ENCODE measurements at regions not wholly inside any gene's neighbourhood (a gene's known extent, or its start where the extent isn't known, plus 50 kb on each side); places are given as distances from the start of the nearest gene placed in this dataset.

DNA sequence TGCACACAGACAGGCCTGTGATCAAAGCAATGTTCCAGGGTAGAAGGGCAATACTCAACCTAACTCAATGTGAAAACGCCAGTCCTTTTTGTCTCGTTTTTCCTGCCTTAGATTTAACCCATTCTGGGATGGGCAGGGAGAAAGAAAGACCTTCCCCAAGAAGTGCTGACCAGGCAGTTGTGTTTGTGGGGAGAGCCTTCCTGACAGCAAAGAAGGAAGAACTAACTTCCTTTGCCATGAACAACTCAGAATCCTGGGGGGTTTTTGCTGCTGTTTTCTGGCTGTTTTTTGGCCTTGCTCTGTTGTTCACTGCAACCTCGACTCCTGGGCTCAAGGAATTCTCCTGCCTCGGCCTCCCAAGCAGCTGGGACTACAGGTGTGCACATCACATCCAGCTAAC is 112.0 kb upstream of the RAB4A start:
- intact Hi-C loops (cut with micrococcal nuclease) = no loop called here
- no peak overlapping the region for H3K4me3 Mint-ChIP-seq
- no peak for DNase-seq (ENCODE audit: low spot score)
- peaks cover 15% of the 10 kb centered on the region for H3K4me1 Mint-ChIP-seq (ENCODE audit: low read depth)
- H3K27me3 Mint-ChIP-seq (ENCODE audit: insufficient read depth) = peaks cover 2% of the 10 kb centered on the region
- no peaks in the 10 kb centered on the region for H3K9me3 Mint-ChIP-seq
- H3K27ac Mint-ChIP-seq = no peak overlapping the region
- H3K36me3 Mint-ChIP-seq (ENCODE audit: low read depth) = no peaks in the 10 kb centered on the region

DNA sequence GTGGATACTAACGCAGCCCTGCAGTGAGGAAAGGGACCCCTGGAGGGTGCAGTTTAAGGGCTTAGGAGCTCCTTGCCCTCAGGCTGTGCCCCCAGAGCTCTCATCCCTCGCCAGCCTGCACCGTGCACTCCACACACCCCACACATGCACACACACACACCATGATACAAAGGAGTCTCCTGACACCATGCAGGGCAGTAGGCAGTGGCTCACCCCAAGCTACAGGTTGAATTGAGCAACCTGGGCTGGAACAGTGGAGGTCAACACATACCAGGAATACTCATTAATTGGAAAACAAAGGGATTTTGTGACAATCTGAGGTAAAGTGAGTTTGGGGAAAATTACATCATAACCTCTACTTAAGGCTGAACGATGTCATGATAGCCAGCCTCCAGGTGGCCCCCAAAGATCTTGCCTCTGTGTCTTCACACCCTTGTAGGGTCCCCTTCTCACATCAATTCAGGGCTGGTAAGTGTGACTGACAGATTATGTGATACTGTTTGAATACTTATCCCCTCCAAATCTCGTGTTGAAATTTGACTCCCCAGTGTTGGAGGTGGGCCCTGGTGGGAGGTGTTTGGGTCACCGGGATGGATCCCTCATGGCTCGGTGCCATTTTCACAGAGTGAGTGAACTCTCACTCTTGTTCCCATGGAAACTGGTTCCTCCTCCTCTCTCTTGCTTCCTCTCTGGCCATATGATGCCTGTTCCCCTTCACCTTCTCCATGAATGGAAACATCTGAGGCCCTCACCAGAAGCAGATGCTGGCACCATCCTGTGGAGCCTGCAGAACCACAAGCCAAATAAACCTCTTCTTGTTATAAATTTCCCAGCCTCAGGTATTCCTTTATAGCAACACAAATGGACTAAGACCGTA is 111.0 kb upstream of the RAB4A start:
- no peaks in the 10 kb centered on the region for H3K36me3 Mint-ChIP-seq (ENCODE audit: low read depth)
- no peak overlapping the region for H3K4me3 Mint-ChIP-seq
- H3K4me1 Mint-ChIP-seq (ENCODE audit: low read depth) = peaks cover 19% of the 10 kb centered on the region
- no peaks in the 10 kb centered on the region for H3K9me3 Mint-ChIP-seq
- no peak overlapping the region for H3K27ac Mint-ChIP-seq
- intact Hi-C loops (cut with micrococcal nuclease) = no loop called here
- no peak for DNase-seq (ENCODE audit: low spot score)
- H3K27me3 Mint-ChIP-seq (ENCODE audit: insufficient read depth) = peaks cover 4% of the 10 kb centered on the region

DNA sequence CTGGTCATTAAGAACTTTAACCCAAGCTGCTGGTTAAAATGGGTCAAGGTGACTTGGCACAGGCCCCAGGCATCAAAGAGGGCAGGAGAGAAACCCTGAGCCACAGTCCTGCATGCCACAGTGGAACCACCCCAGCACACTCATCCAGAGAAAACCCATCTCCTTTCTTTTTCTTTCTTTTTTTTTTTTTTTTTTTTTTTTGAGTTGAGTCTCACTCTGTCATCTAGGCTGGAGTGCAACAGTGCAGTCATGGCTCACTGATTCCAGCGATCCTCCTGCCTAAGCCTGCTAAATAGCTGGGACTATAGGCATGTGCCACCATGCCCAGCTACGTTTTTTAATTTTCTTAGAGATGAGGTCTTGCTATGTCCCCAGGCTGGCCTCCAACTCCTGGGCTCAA is 109.2 kb upstream of the RAB4A start:
- Mint-ChIP-seq H3K36me3 (ENCODE audit: low read depth) (no peaks in the 10 kb centered on the region), H3K27ac (no peak overlapping the region), H3K4me1 (ENCODE audit: low read depth) (peaks cover 15% of the 10 kb centered on the region), H3K9me3 (no peaks in the 10 kb centered on the region), H3K4me3 (no peak overlapping the region), H3K27me3 (ENCODE audit: insufficient read depth) (peaks cover 2% of the 10 kb centered on the region)
- intact Hi-C loops (cut with micrococcal nuclease) = no loop called here
- no peak for DNase-seq (ENCODE audit: low spot score)

DNA sequence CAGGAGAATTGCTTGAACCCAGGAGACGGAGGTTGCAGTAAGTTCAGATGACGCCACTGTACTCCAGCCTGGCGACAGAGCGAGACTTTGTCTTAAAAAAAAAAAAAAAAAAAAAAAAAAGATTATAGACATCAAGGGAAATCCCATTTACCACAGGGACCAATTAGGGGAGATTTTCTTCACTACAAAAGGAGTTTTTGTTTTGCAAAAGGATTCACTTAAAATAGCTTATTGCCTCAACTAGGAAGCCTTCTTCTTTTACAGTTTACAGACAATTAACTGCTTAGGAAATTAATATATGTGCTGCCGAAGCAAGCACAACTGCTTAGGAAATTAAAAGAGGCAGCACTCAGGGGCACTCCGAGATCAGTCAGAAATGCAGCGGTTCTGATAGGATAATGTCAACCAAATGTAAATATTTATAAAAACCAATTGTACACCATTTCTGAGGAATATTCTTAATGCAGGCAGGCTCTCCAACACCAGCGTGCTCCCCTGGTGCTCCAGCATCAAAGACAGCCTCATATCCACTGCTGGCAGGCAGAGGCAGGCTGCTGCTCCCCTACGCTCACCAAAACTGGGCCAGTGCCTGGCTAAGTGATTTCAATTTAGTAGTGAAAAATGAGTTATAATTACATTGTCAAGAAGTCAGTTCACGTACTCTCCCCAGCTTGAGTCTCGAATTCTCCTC is 107.9 kb upstream of the RAB4A start:
- Mint-ChIP-seq H3K9me3 (no peaks in the 10 kb centered on the region), H3K4me3 (no peak overlapping the region), H3K27me3 (ENCODE audit: insufficient read depth) (peaks cover 4% of the 10 kb centered on the region), H3K36me3 (ENCODE audit: low read depth) (no peaks in the 10 kb centered on the region), H3K4me1 (ENCODE audit: low read depth) (peaks cover 15% of the 10 kb centered on the region), H3K27ac (no peak overlapping the region)
- intact Hi-C loops (cut with micrococcal nuclease) = no loop called here
- no peak for DNase-seq (ENCODE audit: low spot score)

DNA sequence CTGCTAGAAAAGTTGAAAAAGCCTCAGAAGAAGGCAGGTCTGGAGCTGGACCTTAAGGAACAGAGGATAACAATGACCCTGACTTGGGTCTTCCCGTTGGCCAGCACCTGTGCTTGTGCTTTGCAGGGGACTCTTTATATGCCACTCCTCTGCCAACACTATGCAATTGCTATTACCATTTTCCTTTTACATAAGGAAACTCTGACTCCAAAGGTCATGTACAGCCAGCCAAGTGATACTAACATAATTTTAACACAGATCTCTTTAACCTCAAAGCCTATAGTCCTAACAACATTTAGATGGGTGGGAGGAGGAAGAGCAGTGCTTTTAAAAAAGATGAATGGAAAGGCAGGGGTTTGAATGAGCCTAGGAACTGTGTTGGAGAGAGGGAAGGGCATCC is 106.6 kb upstream of the RAB4A start:
- Mint-ChIP-seq H3K9me3 (no peaks in the 10 kb centered on the region), H3K4me3 (no peak overlapping the region), H3K36me3 (ENCODE audit: low read depth) (no peaks in the 10 kb centered on the region), H3K27ac (no peak overlapping the region), H3K4me1 (ENCODE audit: low read depth) (peaks cover 15% of the 10 kb centered on the region), H3K27me3 (ENCODE audit: insufficient read depth) (peaks cover 4% of the 10 kb centered on the region)
- intact Hi-C loops (cut with micrococcal nuclease) = no loop called here
- no peak for DNase-seq (ENCODE audit: low spot score)

DNA sequence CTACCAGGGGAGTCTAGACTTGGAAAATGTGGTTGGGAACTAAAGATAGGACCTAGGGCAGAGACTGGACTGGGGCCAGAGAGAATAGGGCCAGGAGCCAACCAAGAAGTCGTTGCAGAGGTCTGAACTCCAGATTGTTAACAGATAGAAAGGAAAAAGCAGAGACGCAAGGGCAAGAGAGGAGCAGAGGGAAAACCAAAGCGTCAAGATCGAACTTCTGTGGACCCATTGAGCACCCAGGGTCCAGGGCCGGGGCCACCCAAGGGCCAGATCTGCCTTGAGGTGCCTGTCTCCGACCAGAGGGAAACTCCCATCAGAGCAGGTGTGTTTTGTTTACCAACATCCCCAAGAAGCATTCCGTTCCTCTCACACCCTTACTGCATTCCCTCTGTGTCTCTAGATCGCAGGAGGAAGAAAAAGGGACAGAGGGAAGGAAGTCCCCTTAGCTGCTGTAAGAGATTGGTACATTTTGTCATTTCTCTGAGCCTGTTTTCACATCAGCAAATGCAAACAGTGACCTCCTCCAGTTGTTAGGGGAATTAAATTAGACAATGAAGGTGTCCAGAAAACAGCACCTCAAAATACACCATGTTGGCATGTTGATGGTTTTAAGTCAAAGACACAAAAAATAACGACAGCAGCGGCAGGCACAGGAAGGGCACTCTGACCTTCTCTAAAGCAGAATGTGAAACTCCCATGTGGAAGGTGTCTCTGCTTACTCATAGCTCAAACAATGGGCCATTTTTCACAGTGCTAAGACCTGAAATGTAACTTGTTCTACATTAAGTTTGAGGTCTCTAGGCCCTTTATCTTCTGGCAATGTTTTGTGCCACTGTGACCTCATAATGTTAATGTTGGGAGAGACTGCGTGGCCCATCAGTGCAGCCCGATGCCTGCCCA is 105.8 kb upstream of the RAB4A start:
- no peak for DNase-seq (ENCODE audit: low spot score)
- Mint-ChIP-seq H3K4me1 (ENCODE audit: low read depth) (peaks cover 15% of the 10 kb centered on the region), H3K27me3 (ENCODE audit: insufficient read depth) (peaks cover 4% of the 10 kb centered on the region), H3K27ac (no peak overlapping the region), H3K4me3 (no peak overlapping the region), H3K9me3 (no peaks in the 10 kb centered on the region), H3K36me3 (ENCODE audit: low read depth) (no peaks in the 10 kb centered on the region)
- intact Hi-C loops (cut with micrococcal nuclease) = no loop called here

DNA sequence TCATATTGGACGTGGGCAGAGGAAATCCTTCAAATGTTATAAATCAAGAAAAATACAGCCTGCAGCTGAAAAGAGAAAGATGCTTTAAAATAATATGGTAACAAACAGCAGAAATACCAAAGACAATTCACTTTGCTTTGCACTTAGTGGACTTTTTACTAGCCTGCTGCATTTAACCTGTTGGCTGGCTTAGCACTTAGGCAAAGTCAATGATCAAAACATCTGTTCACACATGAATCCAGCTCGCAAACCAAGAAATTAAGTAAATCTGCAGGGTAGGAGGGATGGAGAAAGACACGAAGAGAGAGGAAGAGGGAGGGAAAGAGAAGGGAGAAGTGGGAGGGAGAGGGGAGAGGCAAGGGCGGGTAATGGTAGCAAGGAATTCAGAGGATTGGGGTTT is 103.6 kb upstream of the RAB4A start:
- intact Hi-C loops (cut with micrococcal nuclease) = no loop called here
- Mint-ChIP-seq H3K4me1 (ENCODE audit: low read depth) (peaks cover 15% of the 10 kb centered on the region), H3K4me3 (no peak overlapping the region), H3K9me3 (no peaks in the 10 kb centered on the region), H3K36me3 (ENCODE audit: low read depth) (no peaks in the 10 kb centered on the region), H3K27ac (no peak overlapping the region), H3K27me3 (ENCODE audit: insufficient read depth) (peaks cover 7% of the 10 kb centered on the region)
- no peak for DNase-seq (ENCODE audit: low spot score)

DNA sequence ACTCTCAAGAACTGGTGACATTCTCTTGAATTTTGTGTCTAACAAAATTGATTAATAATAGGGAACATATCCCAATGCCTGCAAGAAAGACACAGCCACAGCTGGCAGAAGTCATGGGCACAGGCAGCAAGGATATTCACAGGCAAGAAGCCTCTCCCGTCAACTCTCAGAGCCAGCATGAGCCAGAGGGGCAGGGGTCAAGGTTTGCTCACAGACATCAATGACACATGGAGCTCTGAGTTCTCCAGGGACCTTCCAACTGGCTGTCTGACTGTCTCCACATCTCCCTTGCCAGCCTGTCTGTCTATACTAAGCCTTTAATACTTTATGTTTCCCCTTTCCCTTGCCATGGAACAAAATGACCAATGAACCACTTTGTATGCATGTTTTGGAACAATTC is 101.5 kb upstream of the RAB4A start:
- Mint-ChIP-seq H3K4me3 (no peak overlapping the region), H3K36me3 (ENCODE audit: low read depth) (no peaks in the 10 kb centered on the region), H3K27me3 (ENCODE audit: insufficient read depth) (peaks cover 9% of the 10 kb centered on the region), H3K27ac (no peak overlapping the region), H3K9me3 (no peaks in the 10 kb centered on the region), H3K4me1 (ENCODE audit: low read depth) (peaks cover 12% of the 10 kb centered on the region)
- no peak for DNase-seq (ENCODE audit: low spot score)
- intact Hi-C loops (cut with micrococcal nuclease) = no loop called here

DNA sequence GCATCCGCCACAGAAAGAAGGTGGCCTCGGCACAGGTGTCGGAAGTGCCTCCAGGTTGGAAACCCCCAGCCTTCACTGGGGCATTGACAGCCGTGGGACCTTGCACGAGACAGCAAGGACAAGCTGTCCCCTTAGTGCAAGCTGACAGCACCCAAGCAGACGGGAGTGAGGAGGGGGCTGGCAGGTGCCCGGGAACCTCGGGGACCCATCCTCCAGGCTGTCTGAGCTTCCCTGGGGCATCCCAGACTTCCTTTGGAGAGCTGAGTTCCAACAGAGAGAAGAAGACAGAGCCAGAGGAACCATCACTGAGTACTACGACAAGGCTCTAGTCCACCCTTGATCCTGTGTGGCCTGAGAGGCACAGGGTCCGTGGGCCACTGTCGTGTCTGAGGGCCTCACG is 100.6 kb upstream of the RAB4A start:
- Mint-ChIP-seq H3K4me3 (no peak overlapping the region), H3K36me3 (ENCODE audit: low read depth) (no peaks in the 10 kb centered on the region), H3K9me3 (no peaks in the 10 kb centered on the region), H3K27ac (no peak overlapping the region), H3K27me3 (ENCODE audit: insufficient read depth) (peaks cover 9% of the 10 kb centered on the region), H3K4me1 (ENCODE audit: low read depth) (peaks cover 5% of the 10 kb centered on the region)
- DNase-seq (ENCODE audit: low spot score) = no peak
- intact Hi-C loops (cut with micrococcal nuclease) = no loop called here

DNA sequence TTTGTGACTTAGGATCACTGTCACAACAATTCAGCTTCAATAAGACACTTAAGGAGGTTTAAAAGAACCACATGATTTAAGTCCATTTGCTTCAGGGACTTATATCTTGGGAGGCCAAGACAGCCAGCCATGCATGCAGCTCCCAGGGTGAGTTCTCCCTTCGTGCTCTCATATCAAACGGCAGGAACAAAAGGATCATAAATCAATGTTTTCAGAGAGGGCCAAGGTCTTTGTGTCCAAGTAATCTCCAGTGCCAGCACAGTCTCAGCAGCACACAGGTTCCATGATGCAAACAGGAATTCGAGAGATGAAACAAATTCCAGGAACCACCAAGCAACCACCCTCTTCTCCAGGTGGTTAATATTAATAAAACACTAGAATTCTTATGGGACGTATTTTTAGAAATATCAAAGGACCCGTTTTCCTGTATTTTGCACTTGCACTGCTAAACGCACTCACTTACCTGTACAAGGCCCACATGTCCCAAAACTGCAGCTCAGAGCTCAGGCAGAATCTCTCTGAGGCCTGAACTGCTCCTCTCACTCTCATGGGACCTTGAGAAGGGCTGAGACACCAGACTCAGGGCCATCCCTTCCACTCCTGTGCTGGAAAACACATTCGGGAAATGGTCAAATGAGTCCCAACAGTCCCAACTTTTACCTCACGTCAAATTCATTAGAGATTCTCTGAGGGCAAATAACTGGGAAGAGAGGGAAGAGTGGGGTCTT is 100.0 kb upstream of the RAB4A start:
- Mint-ChIP-seq H3K4me3 (no peak overlapping the region), H3K9me3 (no peaks in the 10 kb centered on the region), H3K27me3 (ENCODE audit: insufficient read depth) (peaks cover 11% of the 10 kb centered on the region), H3K4me1 (ENCODE audit: low read depth) (no peaks in the 10 kb centered on the region), H3K36me3 (ENCODE audit: low read depth) (no peaks in the 10 kb centered on the region), H3K27ac (no peak overlapping the region)
- intact Hi-C loops (cut with micrococcal nuclease) = no loop called here
- DNase-seq (ENCODE audit: low spot score) = no peak

DNA sequence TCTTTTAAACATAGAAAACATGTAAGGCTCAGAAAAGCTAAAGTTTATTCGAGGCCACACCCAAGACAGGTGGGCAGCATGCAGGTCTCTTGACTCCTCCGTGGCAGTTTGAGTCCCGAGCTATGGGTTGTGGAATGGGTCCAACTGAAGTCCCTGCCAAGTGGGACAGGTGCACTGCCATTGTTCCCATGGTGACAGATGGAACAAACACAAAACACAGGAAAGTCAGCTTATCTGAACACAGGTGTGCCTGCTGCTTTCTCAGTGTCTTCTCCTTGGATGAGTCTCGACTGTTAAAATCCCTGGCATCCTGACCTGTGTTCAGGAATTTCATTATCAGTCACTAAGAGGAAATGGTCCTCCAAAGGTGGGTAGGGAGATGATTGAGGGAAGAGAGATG is 99.0 kb upstream of the RAB4A start:
- no peak overlapping the region for H3K4me3 Mint-ChIP-seq
- H3K27ac Mint-ChIP-seq = no peak overlapping the region
- no peaks in the 10 kb centered on the region for H3K9me3 Mint-ChIP-seq
- intact Hi-C loops (cut with micrococcal nuclease) = no loop called here
- H3K4me1 Mint-ChIP-seq (ENCODE audit: low read depth) = no peaks in the 10 kb centered on the region
- DNase-seq (ENCODE audit: low spot score) = no peak
- no peaks in the 10 kb centered on the region for H3K36me3 Mint-ChIP-seq (ENCODE audit: low read depth)
- peaks cover 9% of the 10 kb centered on the region for H3K27me3 Mint-ChIP-seq (ENCODE audit: insufficient read depth)
